NCI-H69 (cell line): ENCODE measurements at regions not wholly inside any gene's neighbourhood (a gene's known extent, or its start where the extent isn't known, plus 50 kb on each side); places are given as distances from the start of the nearest gene placed in this dataset.
A peak's percentile ranks its signal among the peaks of the same experiment; 100 is the strongest.
"Not testable (repeated sequence)": the region's sequence is repeated elsewhere in the genome, so short reads cannot be mapped to it uniquely, and the experiment has no call there.

Source experiments
- DNase-seq: peaks from one replicate; lab custom pipeline; 2025; lab: John Stamatoyannopoulos, UW

DNA sequence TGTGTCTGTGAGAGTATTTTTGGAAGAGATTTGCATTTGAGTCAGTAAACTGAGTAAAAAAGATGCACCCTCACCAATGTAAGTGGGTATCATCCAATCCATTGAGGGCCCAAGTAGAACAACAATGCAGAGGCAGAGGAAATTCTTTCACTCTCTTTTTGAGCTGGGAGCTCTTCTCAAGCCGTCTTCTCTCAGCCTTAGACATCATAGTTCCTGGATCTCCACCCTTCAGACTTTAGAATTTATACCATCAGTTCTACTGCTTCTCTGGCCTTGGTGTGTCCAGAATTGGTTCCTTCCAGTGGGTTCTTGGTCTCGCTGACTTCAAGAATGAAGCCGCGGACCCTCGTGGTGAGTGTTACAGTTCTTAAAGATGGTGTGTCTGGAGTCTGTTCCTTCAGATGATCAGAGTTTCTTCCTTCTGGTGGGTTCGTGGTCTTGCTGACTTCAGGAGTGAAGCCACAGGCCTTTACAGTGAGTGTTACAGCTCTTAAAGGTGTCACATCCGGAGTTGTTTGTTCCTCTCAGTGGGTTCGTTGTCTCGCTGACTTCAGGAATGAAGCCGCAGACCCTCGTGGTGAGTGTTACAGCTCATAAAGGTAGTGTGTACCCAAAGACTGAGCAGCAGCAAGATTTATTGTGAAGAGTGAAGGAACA lies 187.5 kb upstream of the KCNMB2 start:
- not testable (repeated sequence) for DNase-seq

GRCh38 chr3:178349218-178349596 lies 187.0 kb upstream of the KCNMB2 start:
- DNase-seq = not testable (repeated sequence)

GRCh38 chr3:178350763-178351162 lies 185.5 kb upstream of the KCNMB2 start:
- DNase-seq = no peak

DNA sequence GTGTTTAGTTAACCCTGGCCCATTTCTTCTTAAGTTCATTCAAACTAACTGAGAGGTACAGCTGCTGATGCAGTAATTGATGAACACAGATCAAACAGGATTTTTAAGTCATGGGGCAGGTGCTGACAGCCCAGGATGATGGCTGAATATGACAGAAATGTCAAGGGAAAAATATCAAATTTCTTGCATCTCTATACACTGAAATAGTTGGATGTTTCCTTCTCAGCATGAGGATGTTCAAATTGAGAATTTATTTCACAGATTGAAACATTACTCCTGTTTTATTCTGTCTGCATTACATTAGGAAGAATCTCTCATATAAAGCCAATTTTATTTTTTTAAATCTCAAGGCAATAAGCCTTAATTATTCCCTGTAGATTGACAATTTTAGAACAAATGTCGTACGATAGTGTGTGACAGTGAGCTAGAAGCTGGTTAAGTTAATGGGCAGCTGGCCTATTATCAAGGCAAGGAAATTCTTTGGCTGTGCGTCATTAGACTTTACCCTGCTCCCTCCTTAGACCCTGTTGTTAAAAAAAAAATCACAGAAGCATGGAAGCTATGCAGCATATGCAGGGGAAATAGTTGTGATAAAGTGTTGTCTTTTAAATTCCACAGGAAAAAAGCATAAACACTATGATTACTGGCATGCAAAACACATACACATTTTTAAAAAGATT lies 183.8 kb upstream of the KCNMB2 start:
- peak; percentile 81 for DNase-seq

- peak; percentile 50 for DNase-seq
Observed at GRCh38 chr3:178353006-178353694, 183.1 kb upstream of the KCNMB2 start.

DNA sequence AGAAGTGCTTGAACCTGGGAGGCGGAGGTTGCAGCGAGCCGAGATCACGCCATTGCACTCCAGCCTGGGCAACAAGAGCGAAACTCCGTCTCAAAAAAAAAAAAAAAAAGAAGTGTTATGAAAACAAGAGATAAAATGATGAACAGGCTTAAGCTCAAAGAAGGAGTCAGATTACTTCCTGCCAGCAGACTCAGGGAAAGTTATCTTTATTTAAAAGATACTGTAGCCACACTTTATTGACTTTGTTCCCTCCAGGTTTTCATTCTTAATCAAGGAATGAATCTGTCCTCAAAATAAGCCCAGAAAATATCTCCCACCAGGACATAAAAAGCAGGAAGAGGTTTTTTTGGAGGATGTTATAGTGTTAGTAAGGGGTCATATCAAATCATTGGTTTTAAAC lies 176.5 kb upstream of the KCNMB2 start:
- DNase-seq = no peak

DNA sequence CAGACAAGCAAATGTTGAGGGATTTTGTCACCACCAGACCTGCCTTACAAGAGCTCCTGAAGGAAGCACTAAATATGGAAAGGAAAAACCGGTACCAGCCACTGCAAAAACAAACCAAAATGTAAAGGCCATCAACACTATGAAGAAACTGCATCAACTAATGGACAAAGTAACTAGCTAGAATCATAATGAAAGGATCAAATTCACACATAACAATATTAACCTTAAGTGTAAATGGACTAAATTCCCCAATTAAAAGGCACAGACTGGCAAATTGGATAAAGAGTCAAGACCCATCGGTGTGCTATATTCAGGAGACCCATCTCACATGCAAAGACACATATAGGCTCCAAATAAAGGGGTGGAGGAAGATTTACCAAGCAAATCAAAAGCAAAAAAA lies 173.2 kb upstream of the KCNMB2 start:
- DNase-seq = not testable (repeated sequence)

GRCh38 chr3:178367817-178368617 lies 168.2 kb upstream of the KCNMB2 start:
- DNase-seq = peak; percentile 40

DNA sequence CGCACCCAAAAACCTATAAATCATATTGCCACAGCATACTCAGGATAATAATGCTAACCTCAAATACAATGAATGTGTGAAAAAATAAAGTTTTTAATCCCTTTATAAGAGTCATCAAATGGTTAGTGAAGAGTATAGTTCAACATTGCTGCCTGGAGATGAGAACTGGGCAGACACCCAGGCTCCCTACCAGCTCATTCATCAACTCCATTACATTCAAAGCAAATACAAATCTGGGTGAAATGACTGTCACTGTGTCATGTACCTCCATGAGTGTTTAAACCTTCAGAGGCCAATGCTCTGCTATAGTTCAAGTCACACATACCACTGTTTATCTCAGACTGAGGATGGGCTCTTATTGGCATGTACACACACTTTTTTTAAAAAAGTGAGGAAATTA lies 167.2 kb upstream of the KCNMB2 start:
- DNase-seq = peak; percentile 25

GRCh38 chr3:178369811-178370210 lies 166.4 kb upstream of the KCNMB2 start:
- no peak for DNase-seq

GRCh38 chr3:178370387-178370786 lies 165.8 kb upstream of the KCNMB2 start:
- no peak for DNase-seq

GRCh38 chr3:178381555-178381954 lies 154.7 kb upstream of the KCNMB2 start:
- DNase-seq = no peak

GRCh38 chr3:178381971-178382448 lies 154.2 kb upstream of the KCNMB2 start:
- no peak for DNase-seq

- DNase-seq = no peak
Observed at GRCh38 chr3:178382449-178383061, 153.7 kb upstream of the KCNMB2 start.

DNA sequence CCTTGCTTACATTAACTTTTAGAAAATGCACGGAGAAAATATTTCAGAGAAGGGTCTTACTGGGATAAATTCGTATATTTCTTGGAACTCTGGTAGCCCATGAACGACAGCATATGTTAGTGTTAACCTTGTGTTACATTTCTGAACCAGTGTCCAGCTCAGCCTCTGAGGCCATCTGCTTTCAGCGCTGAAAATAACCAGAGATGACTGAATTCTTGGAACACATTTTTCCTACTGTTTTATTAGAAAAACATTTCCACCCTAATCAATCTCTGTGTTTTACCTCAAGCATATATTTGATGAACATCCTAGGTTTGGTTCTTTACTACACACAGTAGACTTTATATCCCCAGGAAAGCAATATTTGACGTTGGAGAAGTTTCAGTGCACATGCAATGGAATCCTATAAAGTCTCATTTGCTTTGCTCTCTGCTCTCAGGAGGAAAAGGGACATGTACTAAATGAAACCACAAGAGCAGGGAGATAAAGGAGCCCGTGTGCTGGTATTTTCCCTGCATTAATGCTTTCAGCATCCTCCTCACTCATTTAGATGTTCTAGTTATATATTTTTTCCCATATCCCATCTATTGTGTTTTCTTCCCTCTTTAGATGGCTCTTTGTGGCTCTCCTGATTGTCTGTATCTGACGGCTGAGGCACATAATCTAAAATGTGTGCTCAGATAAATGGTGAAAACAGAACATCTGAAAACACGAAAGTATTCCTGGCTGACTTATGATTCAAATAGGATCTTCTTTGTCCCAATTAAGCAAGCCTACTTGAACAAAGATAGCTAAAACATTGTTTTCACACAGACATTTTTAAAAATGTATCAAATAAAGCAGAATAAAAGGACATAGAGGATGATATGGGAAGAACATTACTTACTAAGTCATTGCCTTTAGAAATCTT lies 151.7 kb upstream of the KCNMB2 start:
- DNase-seq = no peak

GRCh38 chr3:178385280-178385952 lies 150.8 kb upstream of the KCNMB2 start:
- DNase-seq = peak; percentile 71

DNA sequence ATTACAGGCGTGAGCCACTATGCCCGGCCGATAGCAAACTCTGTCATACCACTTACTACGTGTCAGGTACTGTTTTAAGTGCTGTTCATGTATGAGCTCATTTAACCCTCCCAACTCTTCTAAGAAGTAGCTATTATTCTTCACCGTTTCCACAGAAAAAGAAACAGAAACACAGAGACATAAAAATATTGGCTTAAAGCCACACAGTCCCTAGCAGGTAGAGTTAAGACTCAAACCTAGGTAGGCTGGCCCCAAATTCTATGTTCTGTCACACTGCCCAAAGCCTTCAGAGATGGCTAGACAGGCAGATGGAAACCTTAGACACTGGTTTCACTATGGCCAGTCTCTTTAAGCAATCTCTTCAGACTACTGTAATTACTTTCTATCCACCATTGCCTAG lies 149.8 kb upstream of the KCNMB2 start:
- no peak for DNase-seq

- DNase-seq = no peak
Observed at GRCh38 chr3:178386880-178387279, 149.4 kb upstream of the KCNMB2 start.

GRCh38 chr3:178388473-178388872 lies 147.8 kb upstream of the KCNMB2 start:
- DNase-seq = no peak

DNA sequence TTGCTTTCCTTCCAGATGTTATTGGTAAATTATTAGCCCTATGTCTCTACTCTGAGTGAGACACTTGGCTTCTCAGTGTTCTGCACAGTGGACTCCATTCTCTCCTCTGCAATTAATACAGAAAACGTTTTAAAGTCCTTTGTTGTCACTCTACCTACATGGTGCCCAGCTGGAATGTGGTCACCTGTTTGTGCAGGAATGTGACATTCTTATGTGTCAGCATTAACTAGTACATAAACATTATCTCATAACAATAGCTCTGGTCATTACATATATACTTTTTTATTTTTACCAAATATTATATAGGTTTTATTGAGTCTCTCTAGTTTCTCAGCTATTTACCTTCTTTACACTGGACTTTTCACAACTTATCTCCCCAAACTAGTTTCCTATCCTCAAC lies 147.0 kb upstream of the KCNMB2 start:
- no peak for DNase-seq
